CD14-positive monocyte (primary cell): ENCODE measurements at regions not wholly inside any gene's neighbourhood (a gene's known extent, or its start where the extent isn't known, plus 50 kb on each side); places are given as distances from the start of the nearest gene placed in this dataset.

Experiments
- DNase-seq, 3 donors: peaks; one replicate each; pipeline ENCODE4 v3.0.0-alpha.2; 2011 to 2022
- H2AFZ ChIP-seq: 2 replicates; pipeline ENCODE4 v1.6.0; 2012; ENCODE audit warnings: mild to moderate bottlenecking, low read depth, low read length, inconsistent platforms; ENCODE audit not compliant: insufficient read depth, poor library complexity, severe bottlenecking
- H3K27ac ChIP-seq, 2 donors: 1 replicate in 1 of 2; 2 replicates in 1 of 2; pipeline ENCODE4 v1.5.1; 2012 to 2013; ENCODE audit warnings: low read length in 2 of 2, control low read depth in 1 of 2, inconsistent platforms in 1 of 2, low read depth in 1 of 2, mild to moderate bottlenecking in 1 of 2
- H3K27me3 ChIP-seq, 2 donors: one replicate each; pipeline versions ENCODE4 v1.6.0 to v1.6.1; 2011 to 2013; ENCODE audit warnings: low read length in 2 of 2; ENCODE audit not compliant: control insufficient read depth in 2 of 2, insufficient read depth in 2 of 2
- H3K36me3 ChIP-seq, 2 donors: replicated peaks in 1 of 2; 1 replicate in 1 of 2; 2 replicates in 1 of 2; pipeline versions ENCODE4 v1.5.1 to v1.6.1; 2012 to 2013; ENCODE audit warnings: low read length in 2 of 2, control low read depth in 1 of 2, inconsistent platforms in 1 of 2, mild to moderate bottlenecking in 1 of 2; ENCODE audit not compliant: insufficient read depth in 2 of 2, control insufficient read depth in 1 of 2
- H3K4me1 ChIP-seq, 2 donors: 1 replicate in 1 of 2; 2 replicates in 1 of 2; pipeline versions ENCODE4 v1.5.1 to v1.6.1; 2012 to 2013; ENCODE audit warnings: low read length in 2 of 2, control low read depth in 1 of 2, inconsistent platforms in 1 of 2, mild to moderate bottlenecking in 1 of 2, moderate library complexity in 1 of 2; ENCODE audit not compliant: insufficient read depth in 2 of 2, control insufficient read depth in 1 of 2
- H3K4me2 ChIP-seq: replicated peaks from 2 replicates; pipeline ENCODE3; 2012; ENCODE audit warnings: low read length, moderate library complexity, mild to moderate bottlenecking; ENCODE audit not compliant: poor library complexity, severe bottlenecking; ENCODE audit errors: extremely low read depth
- H3K4me3 ChIP-seq, 3 experiments: fragments of 200-600 bp in 1 of 3; sonication (generic) in 1 of 3; replicated peaks in 1 of 3; 1 replicate in 2 of 3; 2 replicates in 1 of 3; pipeline ENCODE4 v1.5.1; 2011 to 2013; ENCODE audit warnings: low read length in 3 of 3, mild to moderate bottlenecking in 3 of 3, control low read depth in 2 of 3, low read depth in 2 of 3, inconsistent platforms in 1 of 3, moderate library complexity in 1 of 3
- H3K79me2 ChIP-seq: 2 replicates; pipeline ENCODE4 v1.6.0; 2012; ENCODE audit warnings: mild to moderate bottlenecking, control low read depth, inconsistent platforms, low read length, moderate library complexity; ENCODE audit not compliant: insufficient read depth
- H3K9ac ChIP-seq: 2 replicates; pipeline ENCODE4 v1.6.0; 2017; ENCODE audit warnings: low read length, mild to moderate bottlenecking; ENCODE audit not compliant: insufficient read depth, poor library complexity, severe bottlenecking
- H3K9me3 ChIP-seq, 2 donors: replicated peaks in 1 of 2; 1 replicate in 1 of 2; 2 replicates in 1 of 2; pipeline versions ENCODE4 v1.5.1 to v1.6.1; 2012 to 2013; ENCODE audit warnings: low read length in 2 of 2, control low read depth in 1 of 2; ENCODE audit not compliant: control insufficient read depth in 1 of 2, insufficient read depth in 1 of 2
- H4K20me1 ChIP-seq: 2 replicates; pipeline ENCODE4 v1.6.0; 2012; ENCODE audit warnings: mild to moderate bottlenecking, low read length, control low read depth, moderate library complexity; ENCODE audit not compliant: insufficient read depth
- H3K27ac Mint-ChIP-seq, 7 donors: one replicate each; pipeline ENCODE4 v1.8.0; 2020; ENCODE audit warnings: mild to moderate bottlenecking in 7 of 7, mixed read lengths in 7 of 7, moderate library complexity in 6 of 7, inconsistent platforms in 2 of 7
- H3K27me3 Mint-ChIP-seq, 3 donors: one replicate each; pipeline ENCODE4 v1.8.0; 2021 to 2022; ENCODE audit warnings: low read depth in 3 of 3, mild to moderate bottlenecking in 3 of 3, mixed read lengths in 3 of 3, moderate library complexity in 3 of 3, inconsistent platforms in 1 of 3
- H3K36me3 Mint-ChIP-seq, 2 donors: one replicate each; pipeline ENCODE4 v1.8.0; 2020; ENCODE audit warnings: mixed read lengths in 2 of 2, inconsistent platforms in 1 of 2, mild to moderate bottlenecking in 1 of 2
- H3K4me1 Mint-ChIP-seq: one replicate; pipeline ENCODE4 v1.8.0; 2020; ENCODE audit warnings: mild to moderate bottlenecking, mixed read lengths
- H3K4me3 Mint-ChIP-seq, 2 donors: one replicate each; pipeline ENCODE4 v1.8.0; 2020; ENCODE audit warnings: mild to moderate bottlenecking in 2 of 2, mixed read lengths in 2 of 2, moderate library complexity in 1 of 2
- H3K9me3 Mint-ChIP-seq, 7 donors: one replicate each; pipeline ENCODE4 v1.8.0; 2020 to 2022; ENCODE audit warnings: mixed read lengths in 7 of 7, mild to moderate bottlenecking in 6 of 7, moderate library complexity in 6 of 7, inconsistent platforms in 2 of 7
- CTCF ChIP-seq: fragments of 200-600 bp; IDR thresholded peaks from one replicate; pipeline ENCODE4 v1.8.0; 2022; ENCODE audit warnings: antibody characterized with exemption, mild to moderate bottlenecking
- whole genome bisulfite sequencing: methylation state at CpG from one replicate; pipeline ENCODE4 v1.1.5; 2013; ENCODE audit warnings: missing lambda C conversion rate; ENCODE audit not compliant: insufficient coverage; 5-methylcytosine and 5-hydroxymethylcytosine counted together
- intact Hi-C, 2 donors: fragments of 100-400 bp; cut with micrococcal nuclease; formaldehyde crosslinking; loops; one replicate each; pipeline versions ENCODE4 v1.15.0 to v1.15.1; 2023

- no CpG with 5 or more reads among the region's 3 CpGs for WGBS
- H3K36me3 ChIP-seq: no peaks in the 10 kb centered on the region
- TF ChIP-seq CTCF: no peak
- no peak overlapping the region for H3K27ac ChIP-seq
- Mint-ChIP-seq H3K9me3 (peaks cover 0 to 1% (median 0%) of the 10 kb centered on the region in 7 donors), H3K4me1 (no peaks in the 10 kb centered on the region), H3K36me3 (no peaks in the 10 kb centered on the region), H3K4me3 (no peak overlapping the region), H3K27ac (no peak overlapping the region), H3K27me3 (no peaks in the 10 kb centered on the region)
- no peak for DNase-seq
- H3K4me1 ChIP-seq: no peaks in the 10 kb centered on the region
- H3K4me3 ChIP-seq: no peak overlapping the region
- H3K9ac ChIP-seq: no peak overlapping the region
- H3K27me3 ChIP-seq: no peaks in the 10 kb centered on the region
- intact Hi-C loops: no loop called here
- H3K9me3 ChIP-seq: no peaks in the 10 kb centered on the region
- H4K20me1 ChIP-seq: no peaks in the 10 kb centered on the region
- H3K79me2 ChIP-seq: no peaks in the 10 kb centered on the region
- no peak overlapping the region for H3K4me2 ChIP-seq
- H2AFZ ChIP-seq: no peak overlapping the region
Measured at GRCh38 chr16:60815033-60815432, 1221.2 kb downstream of the CDH8 start.

GRCh38 chr16:60811657-60812056, 1224.6 kb downstream of the CDH8 start:
- Histone ChIP-seq H3K36me3 (no peaks in the 10 kb centered on the region), H3K4me1 (no peaks in the 10 kb centered on the region), H3K79me2 (no peaks in the 10 kb centered on the region), H3K27ac (no peak overlapping the region), H4K20me1 (no peaks in the 10 kb centered on the region), H3K4me3 (no peak overlapping the region), H2AFZ (no peak overlapping the region), H3K27me3 (no peaks in the 10 kb centered on the region), H3K9me3 (no peaks in the 10 kb centered on the region), H3K9ac (no peak overlapping the region), H3K4me2 (no peak overlapping the region)
- H3K27me3 Mint-ChIP-seq: no peaks in the 10 kb centered on the region
- H3K36me3 Mint-ChIP-seq: no peaks in the 10 kb centered on the region
- H3K27ac Mint-ChIP-seq: no peak overlapping the region
- H3K9me3 Mint-ChIP-seq: peaks cover 0 to 3% (median 0%) of the 10 kb centered on the region in 7 donors
- H3K4me3 Mint-ChIP-seq: no peak overlapping the region
- H3K4me1 Mint-ChIP-seq: no peaks in the 10 kb centered on the region
- intact Hi-C loops: no loop called here
- no peak for TF ChIP-seq CTCF
- DNase-seq: no peak
